ENCODE measurements at regions not wholly inside any gene's neighbourhood (a gene's known extent, or its start where the extent isn't known, plus 50 kb on each side); places are given as distances from the start of the nearest gene placed in this dataset.

GRCh38 chr12:131218923-131219669 is 265.4 kb downstream of the ADGRD1 start:
- no peak for TF ChIP-seq SIX5 (IDR thresholded peaks at IDR 0.05; ENCODE audit: low read depth, low read length)
- no peak for TF ChIP-seq CTCF (IDR thresholded peaks at IDR 0.05; ENCODE audit: control extremely low read depth in 1 of 3, insufficient read depth in 1 of 3, low read depth in 1 of 3, low read length in 3 of 3)
- TF ChIP-seq EP300 (IDR thresholded peaks at IDR 0.05; ENCODE audit: borderline replicate concordance in 1 of 2, low read depth in 2 of 2, low read length in 2 of 2) = no peak
- TF ChIP-seq EZH2 (IDR thresholded peaks at IDR 0.05; ENCODE audit: low read depth, low read length, severe bottlenecking) = no peak
- TF ChIP-seq USF2 (IDR thresholded peaks at IDR 0.05; ENCODE audit: low read length) = no peak

Data from H1 (cell line).